ENCODE measurements at regions not wholly inside any gene's neighbourhood (a gene's known extent, or its start where the extent isn't known, plus 50 kb on each side); places are given as distances from the start of the nearest gene placed in this dataset.
"Not testable (repeated sequence)": the region's sequence is repeated elsewhere in the genome, so short reads cannot be mapped to it uniquely, and the experiment has no call there.

- no peak overlapping the region for H3K4me3 Mint-ChIP-seq (ENCODE audit: unreplicated experiment)
- CTCF ChIA-PET: no interaction called here
- H3K9me3 Mint-ChIP-seq (ENCODE audit: unreplicated experiment): peaks cover 12% of the 10 kb centered on the region
- H3K27ac Mint-ChIP-seq (ENCODE audit: unreplicated experiment): no peak overlapping the region
- Histone ChIP-seq H3K9me3 (peaks cover 5% of the 10 kb centered on the region), H3K36me3 (ENCODE audit: control insufficient read depth, insufficient read depth, low read length) (no peaks in the 10 kb centered on the region), H3K27me3 (replicated peaks; ENCODE audit: control insufficient read depth, insufficient read depth, low read length) (no peaks in the 10 kb centered on the region), H3K4me1 (no peaks in the 10 kb centered on the region), H3K4me3 (ENCODE audit: low read depth, low read length) (no peak overlapping the region)
- BruUV-seq (replicated peaks): no TSS peak
- intact Hi-C loops (cut with micrococcal nuclease; ENCODE audit: unreplicated experiment): no loop called here
- no peaks in the 10 kb centered on the region for H3K36me3 Mint-ChIP-seq (ENCODE audit: insufficient read depth, unreplicated experiment)
- H3K27me3 Mint-ChIP-seq (ENCODE audit: insufficient read depth, unreplicated experiment): no peaks in the 10 kb centered on the region
- TF ChIP-seq CTCF (IDR thresholded peaks at IDR 0.05; ENCODE audit: insufficient read depth in 1 of 2, low read depth in 1 of 2, low read length in 1 of 2, severe bottlenecking in 1 of 2, unreplicated experiment in 1 of 2): no peak
- POLR2A ChIA-PET: no interaction called here
- H3K4me1 Mint-ChIP-seq (ENCODE audit: low read depth, unreplicated experiment): no peaks in the 10 kb centered on the region
- no peak for DNase-seq
Observed at GRCh38 chr4:153877898-153878297, 89.0 kb upstream of the SFRP2 start.

- no peaks in the 10 kb centered on the region for H3K27me3 ChIP-seq (replicated peaks; ENCODE audit: control insufficient read depth, insufficient read depth, low read length)
- POLR2A ChIA-PET: no interaction called here
- no peaks in the 10 kb centered on the region for H3K36me3 Mint-ChIP-seq (ENCODE audit: insufficient read depth, unreplicated experiment)
- H3K9me3 Mint-ChIP-seq (ENCODE audit: unreplicated experiment): no peaks in the 10 kb centered on the region
- no peaks in the 10 kb centered on the region for H3K4me1 Mint-ChIP-seq (ENCODE audit: low read depth, unreplicated experiment)
- H3K36me3 ChIP-seq (ENCODE audit: control insufficient read depth, insufficient read depth, low read length): no peaks in the 10 kb centered on the region
- H3K4me3 ChIP-seq (ENCODE audit: low read depth, low read length): no peak overlapping the region
- no peak for DNase-seq
- no peak for TF ChIP-seq CTCF (IDR thresholded peaks at IDR 0.05; ENCODE audit: insufficient read depth in 1 of 2, low read depth in 1 of 2, low read length in 1 of 2, severe bottlenecking in 1 of 2, unreplicated experiment in 1 of 2)
- no peaks in the 10 kb centered on the region for H3K9me3 ChIP-seq
- H3K27ac Mint-ChIP-seq (ENCODE audit: unreplicated experiment): no peak overlapping the region
- peaks cover 3% of the 10 kb centered on the region for H3K27me3 Mint-ChIP-seq (ENCODE audit: insufficient read depth, unreplicated experiment)
- H3K4me1 ChIP-seq: no peaks in the 10 kb centered on the region
- no peak overlapping the region for H3K4me3 Mint-ChIP-seq (ENCODE audit: unreplicated experiment)
- CTCF ChIA-PET: no interaction called here
- intact Hi-C loops (cut with micrococcal nuclease; ENCODE audit: unreplicated experiment): no loop called here
- BruUV-seq (replicated peaks): no TSS peak
Observed at GRCh38 chr4:153873741-153874140, 84.9 kb upstream of the SFRP2 start.

- POLR2A ChIA-PET; H3K4me3 Mint-ChIP-seq (ENCODE audit: unreplicated experiment); H3K9me3 ChIP-seq; H3K4me3 ChIP-seq (ENCODE audit: low read depth, low read length); CTCF ChIA-PET; H3K36me3 Mint-ChIP-seq (ENCODE audit: insufficient read depth, unreplicated experiment); H3K27ac Mint-ChIP-seq (ENCODE audit: unreplicated experiment); DNase-seq; BruUV-seq (replicated peaks); H3K27me3 ChIP-seq (replicated peaks; ENCODE audit: control insufficient read depth, insufficient read depth, low read length); intact Hi-C loops (cut with micrococcal nuclease; ENCODE audit: unreplicated experiment); H3K36me3 ChIP-seq (ENCODE audit: control insufficient read depth, insufficient read depth, low read length); H3K4me1 ChIP-seq; H3K4me1 Mint-ChIP-seq (ENCODE audit: low read depth, unreplicated experiment): not testable (repeated sequence)
- peaks cover 11% of the 10 kb centered on the region for H3K27me3 Mint-ChIP-seq (ENCODE audit: insufficient read depth, unreplicated experiment)
- peaks cover 41% of the 10 kb centered on the region for H3K9me3 Mint-ChIP-seq (ENCODE audit: unreplicated experiment)
Observed at GRCh38 chr4:153866766-153867165, 77.9 kb upstream of the SFRP2 start.

- Histone ChIP-seq H3K4me3 (ENCODE audit: low read depth, low read length) (no peak overlapping the region), H3K9me3 (no peaks in the 10 kb centered on the region), H3K27me3 (replicated peaks; ENCODE audit: control insufficient read depth, insufficient read depth, low read length) (no peaks in the 10 kb centered on the region), H3K36me3 (ENCODE audit: control insufficient read depth, insufficient read depth, low read length) (no peaks in the 10 kb centered on the region), H3K4me1 (no peaks in the 10 kb centered on the region)
- BruUV-seq (replicated peaks): no TSS peak
- Mint-ChIP-seq H3K9me3 (ENCODE audit: unreplicated experiment) (no peaks in the 10 kb centered on the region), H3K4me3 (ENCODE audit: unreplicated experiment) (no peak overlapping the region), H3K36me3 (ENCODE audit: insufficient read depth, unreplicated experiment) (no peaks in the 10 kb centered on the region), H3K27me3 (ENCODE audit: insufficient read depth, unreplicated experiment) (peaks cover 2% of the 10 kb centered on the region), H3K4me1 (ENCODE audit: low read depth, unreplicated experiment) (no peaks in the 10 kb centered on the region), H3K27ac (ENCODE audit: unreplicated experiment) (no peak overlapping the region)
- DNase-seq: no peak
- TF ChIP-seq CTCF (IDR thresholded peaks at IDR 0.05; ENCODE audit: insufficient read depth in 1 of 2, low read depth in 1 of 2, low read length in 1 of 2, severe bottlenecking in 1 of 2, unreplicated experiment in 1 of 2): no peak
- POLR2A ChIA-PET: no interaction called here
- CTCF ChIA-PET: no interaction called here
- intact Hi-C loops (cut with micrococcal nuclease; ENCODE audit: unreplicated experiment): no loop called here
Observed at GRCh38 chr4:153852501-153852900, 63.6 kb upstream of the SFRP2 start.

All from Caco-2 (cell line).